Colonic mucosa (tissue), 4 donors: ENCODE measurements at regions not wholly inside any gene's neighbourhood (a gene's known extent, or its start where the extent isn't known, plus 50 kb on each side); places are given as distances from the start of the nearest gene placed in this dataset.

Source experiments
- DNase-seq: peaks from one replicate; pipeline ENCODE4 v3.0.0-alpha.2; 2020
- H3K27ac ChIP-seq: fragments of 200-600 bp; one replicate; pipeline ENCODE4 v1.8.0; 2021
- H3K27me3 ChIP-seq: fragments of 200-600 bp; one replicate; pipeline ENCODE4 v1.8.0; 2021
- H3K36me3 ChIP-seq: fragments of 200-600 bp; one replicate; pipeline ENCODE4 v1.8.0; 2021
- H3K4me1 ChIP-seq: fragments of 200-600 bp; one replicate; pipeline ENCODE4 v1.8.0; 2021; ENCODE audit warnings: mild to moderate bottlenecking
- H3K4me3 ChIP-seq: fragments of 200-600 bp; one replicate; pipeline ENCODE4 v1.8.0; 2021
- H3K9ac ChIP-seq, 2 donors: one replicate each; pipeline ENCODE4 v1.7.0; 2013; ENCODE audit warnings: control low read depth in 2 of 2, low read depth in 2 of 2, low read length in 2 of 2
- H3K9me3 ChIP-seq: fragments of 200-600 bp; one replicate; pipeline ENCODE4 v1.8.0; 2021
- CTCF ChIP-seq: fragments of 200-600 bp; IDR thresholded peaks from one replicate; pipeline ENCODE4 v1.8.0; 2022; ENCODE audit warnings: antibody characterized with exemption, mild to moderate bottlenecking
- intact Hi-C: fragments of 100-400 bp; cut with DNase I; formaldehyde crosslinking; loops from one replicate; pipeline ENCODE4 v1.14.1; 2022
- donor health status: healthy.
- donor health status: DM: no; HTN: no; CAD: no.
- donor health status: DM: no; HTN: no; CAD: no.

- no peak for DNase-seq
- TF ChIP-seq CTCF: no peak
- intact Hi-C loops: loop anchor here (10.0 kb wide), 2 partner anchors 299 to 759 kb away; no protein-coding TSS in a partner anchor
- H3K9ac ChIP-seq: no peak overlapping the region
- no peak overlapping the region for H3K4me3 ChIP-seq
- H3K36me3 ChIP-seq: no peaks in the 10 kb centered on the region
- H3K27me3 ChIP-seq: no peaks in the 10 kb centered on the region
- no peaks in the 10 kb centered on the region for H3K4me1 ChIP-seq
- H3K27ac ChIP-seq: no peak overlapping the region
- H3K9me3 ChIP-seq: no peaks in the 10 kb centered on the region
Observed at GRCh38 chr20:18906046-18906445, 92.5 kb downstream of the SCP2D1 start.

GRCh38 chr20:18907353-18907752 lies 93.8 kb downstream of the SCP2D1 start:
- Histone ChIP-seq H3K4me1 (no peaks in the 10 kb centered on the region), H3K27ac (no peak overlapping the region), H3K4me3 (no peak overlapping the region), H3K27me3 (no peaks in the 10 kb centered on the region), H3K9ac (no peak overlapping the region), H3K9me3 (no peaks in the 10 kb centered on the region), H3K36me3 (no peaks in the 10 kb centered on the region)
- no peak for DNase-seq
- intact Hi-C loops: loop anchor here (10.0 kb wide), 2 partner anchors 297 to 757 kb away; no protein-coding TSS in a partner anchor
- no peak for TF ChIP-seq CTCF

- H3K4me1 ChIP-seq: no peaks in the 10 kb centered on the region
- no peaks in the 10 kb centered on the region for H3K27me3 ChIP-seq
- no peaks in the 10 kb centered on the region for H3K36me3 ChIP-seq
- no peak overlapping the region for H3K4me3 ChIP-seq
- DNase-seq: no peak
- H3K27ac ChIP-seq: no peak overlapping the region
- no peaks in the 10 kb centered on the region for H3K9me3 ChIP-seq
- no peak overlapping the region for H3K9ac ChIP-seq
- intact Hi-C loops: loop anchor here (10.0 kb wide), 2 partner anchors 297 to 757 kb away; no protein-coding TSS in a partner anchor
- no peak for TF ChIP-seq CTCF
Observed at GRCh38 chr20:18908109-18908508, 94.5 kb downstream of the SCP2D1 start.

- H3K27ac ChIP-seq: no peak overlapping the region
- intact Hi-C loops: loop anchor here (10.0 kb wide), 2 partner anchors 296 to 756 kb away; no protein-coding TSS in a partner anchor
- no peak overlapping the region for H3K4me3 ChIP-seq
- H3K27me3 ChIP-seq: no peaks in the 10 kb centered on the region
- H3K9ac ChIP-seq: no peak overlapping the region
- H3K4me1 ChIP-seq: no peaks in the 10 kb centered on the region
- no peak for DNase-seq
- no peaks in the 10 kb centered on the region for H3K36me3 ChIP-seq
- no peak for TF ChIP-seq CTCF
- no peaks in the 10 kb centered on the region for H3K9me3 ChIP-seq
Observed at GRCh38 chr20:18909254-18909653, 95.7 kb downstream of the SCP2D1 start.

- H3K9ac ChIP-seq: no peak overlapping the region
- H3K9me3 ChIP-seq: no peaks in the 10 kb centered on the region
- no peak overlapping the region for H3K27ac ChIP-seq
- no peak overlapping the region for H3K4me3 ChIP-seq
- DNase-seq: no peak
- intact Hi-C loops: no loop called here
- no peaks in the 10 kb centered on the region for H3K36me3 ChIP-seq
- no peaks in the 10 kb centered on the region for H3K4me1 ChIP-seq
- TF ChIP-seq CTCF: no peak
- H3K27me3 ChIP-seq: no peaks in the 10 kb centered on the region
Observed at GRCh38 chr20:18913701-18914100, 100.1 kb downstream of the SCP2D1 start.

- H3K4me1 ChIP-seq: no peaks in the 10 kb centered on the region
- H3K4me3 ChIP-seq: no peak overlapping the region
- no peak for DNase-seq
- intact Hi-C loops: no loop called here
- no peaks in the 10 kb centered on the region for H3K27me3 ChIP-seq
- H3K9me3 ChIP-seq: no peaks in the 10 kb centered on the region
- no peak overlapping the region for H3K9ac ChIP-seq
- H3K27ac ChIP-seq: no peak overlapping the region
- TF ChIP-seq CTCF: no peak
- H3K36me3 ChIP-seq: no peaks in the 10 kb centered on the region
Observed at GRCh38 chr20:18914796-18915195, 101.2 kb downstream of the SCP2D1 start.
